ENCODE measurements at regions not wholly inside any gene's neighbourhood (a gene's known extent, or its start where the extent isn't known, plus 50 kb on each side); places are given as distances from the start of the nearest gene placed in this dataset.

GRCh38 chr1:181264821-181265220, 176.3 kb downstream of the IER5 start:
- no peak overlapping the region for H3K4me2 ChIP-seq (ENCODE audit: low read length)
- BruUV-seq (replicated peaks), result no TSS peak
- ChIA-PET CTCF (no interaction called here), RAD21 (ENCODE audit: low non-redundant PET in 1 of 2, low total read pairs in 2 of 2, uncharacterized antibody in 2 of 2, unreplicated experiment in 2 of 2) (no interaction called here), POLR2A (no interaction called here)
- H3K27me3 ChIP-seq (ENCODE audit: insufficient read depth, low read length), result no peaks in the 10 kb centered on the region
- H3K9me3 ChIP-seq (ENCODE audit: control insufficient read depth in 1 of 2, insufficient read depth in 1 of 2, low read depth in 1 of 2, low read length in 2 of 2), result no peaks in the 10 kb centered on the region
- H3K4me1 ChIP-seq (ENCODE audit: control insufficient read depth in 1 of 2, insufficient read depth in 2 of 2, low read length in 2 of 2), result no peaks in the 10 kb centered on the region
- H4K20me1 ChIP-seq (ENCODE audit: insufficient read depth), result no peaks in the 10 kb centered on the region
- ATAC-seq (no peak), DNase-seq (ENCODE audit: low read depth, low spot score) (no peak)
- intact Hi-C loops (cut with micrococcal nuclease), result no loop called here
- no peak overlapping the region for H3K27ac ChIP-seq (ENCODE audit: low read depth, low read length)
- H2AFZ ChIP-seq (ENCODE audit: low read depth, low read length, poor library complexity, severe bottlenecking), result no peak overlapping the region
- H3K4me3 ChIP-seq (replicated peaks in 1 of 2; ENCODE audit: low read depth in 1 of 2, low read length in 2 of 2), result no peak overlapping the region
- no peak overlapping the region for H3K9ac ChIP-seq (ENCODE audit: low read length)
- H3K79me2 ChIP-seq (ENCODE audit: insufficient read depth, low read length), result no peaks in the 10 kb centered on the region
- H3K36me3 ChIP-seq (ENCODE audit: control insufficient read depth in 1 of 2, insufficient read depth in 2 of 2, low read length in 2 of 2), result no peaks in the 10 kb centered on the region
- TF ChIP-seq MAX (IDR thresholded peaks at IDR 0.05) (no peak), SRF (IDR thresholded peaks at IDR 0.05; ENCODE audit: low read depth) (no peak), POLR2AphosphoS5 (IDR thresholded peaks at IDR 0.05; ENCODE audit: low read depth, low read length) (no peak), ELF1 (IDR thresholded peaks at IDR 0.05; ENCODE audit: borderline replicate concordance, low read depth) (no peak), ZFX (IDR thresholded peaks at IDR 0.05) (no peak)
- no peaks in the 10 kb centered on the region for H3K9me2 ChIP-seq (ENCODE audit: insufficient read depth)

GRCh38 chr1:181284978-181285377, 196.5 kb downstream of the IER5 start:
- intact Hi-C loops (cut with micrococcal nuclease), result no loop called here
- DNase-seq (ENCODE audit: low read depth, low spot score) (no peak), ATAC-seq (no peak)
- BruUV-seq (replicated peaks), result no TSS peak
- Histone ChIP-seq H3K4me1 (ENCODE audit: control insufficient read depth in 1 of 2, insufficient read depth in 2 of 2, low read length in 2 of 2) (no peaks in the 10 kb centered on the region), H3K9me2 (ENCODE audit: insufficient read depth) (no peaks in the 10 kb centered on the region), H3K4me2 (ENCODE audit: low read length) (no peak overlapping the region), H4K20me1 (ENCODE audit: insufficient read depth) (no peaks in the 10 kb centered on the region), H3K9me3 (ENCODE audit: control insufficient read depth in 1 of 2, insufficient read depth in 1 of 2, low read depth in 1 of 2, low read length in 2 of 2) (no peaks in the 10 kb centered on the region; a peak in 1 of 4 replicates), H3K36me3 (ENCODE audit: control insufficient read depth in 1 of 2, insufficient read depth in 2 of 2, low read length in 2 of 2) (no peaks in the 10 kb centered on the region), H3K27me3 (ENCODE audit: insufficient read depth, low read length) (no peaks in the 10 kb centered on the region), H3K4me3 (replicated peaks in 1 of 2; ENCODE audit: low read depth in 1 of 2, low read length in 2 of 2) (no peak overlapping the region), H3K9ac (ENCODE audit: low read length) (no peak overlapping the region), H3K27ac (ENCODE audit: low read depth, low read length) (no peak overlapping the region), H3K79me2 (ENCODE audit: insufficient read depth, low read length) (no peaks in the 10 kb centered on the region), H2AFZ (ENCODE audit: low read depth, low read length, poor library complexity, severe bottlenecking) (no peak overlapping the region)
- RAD21 ChIA-PET (ENCODE audit: low non-redundant PET in 1 of 2, low total read pairs in 2 of 2, uncharacterized antibody in 2 of 2, unreplicated experiment in 2 of 2), result no interaction called here
- POLR2A ChIA-PET, result no interaction called here
- TF ChIP-seq POLR2AphosphoS5 (IDR thresholded peaks at IDR 0.05; ENCODE audit: low read depth, low read length) (no peak), CBX3 (IDR thresholded peaks at IDR 0.05; ENCODE audit: low read depth) (peak; percentile 57; the same call in 1 of the 2 replicates)
- CTCF ChIA-PET, result no interaction called here
